Urinary bladder (tissue), 3 donors: ENCODE measurements at regions not wholly inside any gene's neighbourhood (a gene's known extent, or its start where the extent isn't known, plus 50 kb on each side); places are given as distances from the start of the nearest gene placed in this dataset.
"Not testable (repeated sequence)": the region's sequence is repeated elsewhere in the genome, so short reads cannot be mapped to it uniquely, and the experiment has no call there.

Experiments used
- DNase-seq: peaks from one replicate; pipeline ENCODE4 v3.0.0-alpha.2; 2015; ENCODE audit errors: extremely low spot score
- H3K27ac ChIP-seq: one replicate; pipeline ENCODE4 v1.5.1; 2013; ENCODE audit warnings: low read depth, mild to moderate bottlenecking, moderate library complexity
- H3K36me3 ChIP-seq: one replicate; pipeline ENCODE4 v1.6.1; 2013; ENCODE audit warnings: mild to moderate bottlenecking, moderate library complexity; ENCODE audit not compliant: insufficient read depth
- H3K4me1 ChIP-seq: one replicate; pipeline ENCODE4 v1.6.1; 2013; ENCODE audit warnings: mild to moderate bottlenecking, moderate library complexity; ENCODE audit not compliant: insufficient read depth
- H3K4me3 ChIP-seq: one replicate; pipeline ENCODE4 v1.5.1; 2013; ENCODE audit warnings: low read depth, low read length
- WGBS: extraction: QIAGEN DNeasy Blood & Tissue Kit; methylation state at CpG from one replicate; pipeline ENCODE4 v1.1.7; 2013; 5-methylcytosine and 5-hydroxymethylcytosine counted together
- donor health status: healthy with polysubstance abuse.
- donor health status: healthy.

DNA sequence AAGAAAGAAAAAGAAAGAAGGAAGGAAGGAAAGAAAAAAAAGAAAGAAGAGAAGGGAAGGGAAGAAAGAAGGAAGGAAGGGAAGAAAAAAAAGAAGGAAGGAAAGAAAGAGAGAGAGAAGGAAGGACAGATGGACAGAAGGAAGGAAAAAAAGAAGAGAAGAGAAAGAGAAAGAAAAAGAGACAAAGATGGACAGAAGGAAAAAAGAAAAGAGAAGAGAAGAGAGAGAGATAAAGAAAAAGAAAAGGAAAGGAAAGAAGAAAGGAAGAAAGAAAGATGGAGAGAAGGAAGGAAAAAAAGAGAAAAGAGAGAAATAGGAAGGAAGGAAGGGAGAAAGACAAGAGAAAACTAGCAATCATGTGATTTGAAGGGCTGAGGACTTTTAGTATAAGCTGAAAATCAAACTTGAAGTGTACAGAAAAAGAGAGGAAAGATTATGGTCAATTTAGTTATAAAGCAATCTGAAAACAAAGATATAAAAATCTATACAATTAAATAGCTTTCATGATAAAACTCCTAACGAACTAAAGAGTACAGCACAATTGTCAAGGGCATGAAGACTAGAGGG, 115.3 kb downstream of the LTN1 start:
- no peak overlapping the region for H3K27ac ChIP-seq
- DNase-seq = no peak
- H3K4me1 ChIP-seq = no peaks in the 10 kb centered on the region
- WGBS = 99% methylated on average over 1 of the region's 1 CpG
- H3K36me3 ChIP-seq = peaks cover 6% of the 10 kb centered on the region
- no peak overlapping the region for H3K4me3 ChIP-seq

DNA sequence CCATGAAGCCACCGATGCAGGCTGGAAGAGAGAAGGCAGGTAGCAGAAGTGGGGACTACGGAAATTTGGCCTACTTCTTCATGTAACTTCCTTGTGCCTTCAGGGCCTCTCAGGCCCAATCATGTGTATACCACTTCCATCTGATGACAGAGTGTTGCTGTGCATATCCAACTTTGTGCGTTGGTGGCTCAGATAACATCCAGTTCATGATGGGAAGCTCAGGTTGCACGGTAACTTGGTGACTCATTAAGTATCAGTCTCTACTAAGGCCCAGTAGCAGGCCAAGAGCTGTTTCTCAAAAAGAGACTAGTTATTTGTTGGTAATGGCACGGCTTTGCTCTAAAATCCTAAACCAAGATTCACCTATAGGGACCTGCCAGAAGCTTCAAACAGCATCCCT, 117.6 kb downstream of the LTN1 start:
- Histone ChIP-seq H3K4me1 (no peaks in the 10 kb centered on the region), H3K36me3 (peaks cover 2% of the 10 kb centered on the region), H3K4me3 (no peak overlapping the region), H3K27ac (no peak overlapping the region)
- DNase-seq = no peak
- WGBS = 73% methylated on average over 5 of the region's 5 CpGs

GRCh38 chr21:28872218-28872617, 120.5 kb downstream of the LTN1 start:
- peak; percentile 29 for DNase-seq
- WGBS = 88% methylated on average over 5 of the region's 5 CpGs
- Histone ChIP-seq H3K4me1 (no peaks in the 10 kb centered on the region), H3K36me3 (peaks cover 2% of the 10 kb centered on the region), H3K27ac (no peak overlapping the region), H3K4me3 (no peak overlapping the region)

DNA sequence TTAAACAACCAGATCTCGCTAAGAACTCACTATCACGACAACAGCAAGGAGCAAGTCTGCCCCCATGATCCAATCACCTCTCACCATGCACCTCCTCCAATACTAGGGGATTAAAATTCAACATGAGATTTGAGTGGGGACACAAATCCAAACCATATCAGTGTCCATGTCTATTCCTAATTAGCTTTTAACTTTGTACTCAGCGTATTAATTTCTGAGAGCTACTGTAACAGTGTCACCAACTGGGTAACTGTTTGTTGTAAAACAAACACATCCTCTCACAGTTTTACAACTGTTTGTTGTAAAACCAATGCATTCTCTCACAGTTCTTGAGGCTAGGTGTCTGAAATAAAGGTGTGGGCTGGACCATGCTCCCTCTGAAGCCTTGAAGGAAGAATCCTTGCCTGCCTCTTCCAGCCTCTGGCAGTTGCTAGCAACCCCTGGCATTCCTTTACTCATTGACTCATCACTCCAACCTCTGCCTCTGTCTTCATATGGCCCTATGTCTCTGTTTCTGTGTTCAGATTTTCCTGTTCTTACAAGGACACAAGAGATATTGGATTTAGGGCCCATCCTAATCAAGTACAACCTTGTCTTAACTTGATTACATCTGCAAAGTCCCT, 121.2 kb downstream of the LTN1 start:
- Histone ChIP-seq H3K27ac (no peak overlapping the region), H3K36me3 (peaks cover 1% of the 10 kb centered on the region), H3K4me1 (no peaks in the 10 kb centered on the region), H3K4me3 (no peak overlapping the region)
- 86% methylated on average over 3 of the region's 3 CpGs for WGBS
- no peak for DNase-seq

DNA sequence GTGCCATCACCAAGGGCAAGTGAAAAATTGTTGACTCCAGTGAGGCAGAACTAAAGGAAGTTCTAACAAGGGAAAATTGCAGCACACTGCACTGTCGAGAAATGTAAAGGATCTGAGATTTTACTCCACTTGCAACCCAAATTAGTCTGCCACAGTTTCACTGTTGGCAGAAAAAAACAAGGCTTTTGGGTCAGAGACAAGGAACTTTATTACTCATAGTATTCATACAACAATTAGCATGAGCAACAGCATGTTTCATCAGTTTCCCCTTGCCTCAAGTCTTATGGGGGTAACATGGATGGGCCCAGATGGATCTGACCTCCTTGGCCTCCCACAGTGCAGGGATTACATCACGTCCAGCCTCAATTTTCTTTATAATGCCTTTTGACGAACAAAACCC, 125.3 kb downstream of the LTN1 start:
- no peaks in the 10 kb centered on the region for H3K4me1 ChIP-seq
- no peak overlapping the region for H3K27ac ChIP-seq
- WGBS = 94% methylated on average over 3 of the region's 3 CpGs
- no peak overlapping the region for H3K4me3 ChIP-seq
- no peak for DNase-seq
- H3K36me3 ChIP-seq = no peaks in the 10 kb centered on the region

DNA sequence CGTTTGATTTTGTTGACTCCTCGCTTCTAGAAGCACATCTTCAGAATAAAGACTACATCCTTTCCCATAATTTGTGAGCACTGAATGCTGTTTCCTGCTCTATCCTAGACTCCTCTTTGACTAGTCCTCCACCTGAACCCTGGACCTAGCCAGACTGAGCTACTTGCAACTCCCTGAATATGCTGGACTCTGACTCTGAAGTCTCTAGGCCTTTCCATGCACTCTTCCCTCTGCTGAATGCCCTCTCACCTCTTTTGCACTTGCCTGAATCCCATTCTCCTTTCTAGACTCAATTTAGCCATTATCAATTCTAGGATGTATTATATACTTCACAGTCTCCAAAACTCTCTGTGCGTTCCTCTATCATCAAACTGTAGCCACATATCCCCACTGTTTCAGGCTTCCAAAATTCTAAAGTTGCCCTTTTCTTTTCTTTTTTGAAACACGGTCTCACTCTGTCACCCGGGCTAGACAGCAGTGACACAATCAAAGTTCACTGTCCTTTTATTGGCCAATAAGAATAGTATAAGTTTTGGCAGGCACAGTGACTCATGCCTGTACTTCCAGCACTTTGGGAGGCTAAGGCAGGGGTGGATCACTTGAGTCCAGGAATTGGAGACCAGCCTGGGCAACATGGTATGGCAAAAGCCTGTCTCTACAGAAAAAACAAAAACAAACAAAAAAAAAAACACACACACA, 127.0 kb downstream of the LTN1 start:
- H3K4me3 ChIP-seq = no peak overlapping the region
- no peak for DNase-seq
- H3K27ac ChIP-seq = no peak overlapping the region
- no peaks in the 10 kb centered on the region for H3K36me3 ChIP-seq
- H3K4me1 ChIP-seq = no peaks in the 10 kb centered on the region
- WGBS = 93% methylated on average over 5 of the region's 5 CpGs

DNA sequence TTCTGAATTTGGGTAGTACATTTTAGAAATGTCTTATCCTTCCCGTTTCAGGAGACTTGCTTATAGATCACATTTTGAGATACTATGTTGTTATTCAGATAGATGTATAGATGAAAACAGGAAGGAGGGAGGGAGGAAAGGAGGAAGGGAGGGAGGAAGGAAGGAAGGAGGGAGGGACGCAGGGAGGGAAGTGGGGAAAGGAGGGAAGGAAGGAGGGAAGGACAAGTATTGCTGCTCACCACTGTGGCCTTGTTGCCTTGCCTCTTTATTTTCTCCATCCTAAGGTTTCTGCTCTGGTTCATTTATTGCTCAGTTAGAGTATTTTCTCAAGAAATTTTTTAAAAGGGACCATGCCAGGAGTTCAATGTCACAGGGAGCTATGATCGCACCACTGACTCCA, 134.3 kb downstream of the LTN1 start:
- no peak overlapping the region for H3K27ac ChIP-seq
- DNase-seq = no peak

GRCh38 chr21:28857752-28858151, 134.9 kb downstream of the LTN1 start:
- H3K27ac ChIP-seq = peak overlapping the region; percentile 10

More for the DNA sequence above, 134.3 kb downstream of the LTN1 start:
- WGBS = 86% methylated on average over 3 of the region's 3 CpGs
- H3K36me3 ChIP-seq = no peaks in the 10 kb centered on the region
- H3K4me1 ChIP-seq = no peaks in the 10 kb centered on the region
- H3K4me3 ChIP-seq = no peak overlapping the region

GRCh38 chr21:28856588-28857250, 136.0 kb downstream of the LTN1 start:
- 60% methylated on average over 5 of the region's 5 CpGs for WGBS
- Histone ChIP-seq H3K27ac (no peak overlapping the region), H3K4me1 (no peaks in the 10 kb centered on the region), H3K4me3 (no peak overlapping the region), H3K36me3 (no peaks in the 10 kb centered on the region)
- DNase-seq = no peak

More at GRCh38 chr21:28857752-28858151, 134.9 kb downstream of the LTN1 start:
- WGBS = 77% methylated on average over 2 of the region's 2 CpGs
- H3K4me1 ChIP-seq = no peaks in the 10 kb centered on the region
- no peaks in the 10 kb centered on the region for H3K36me3 ChIP-seq
- DNase-seq = no peak
- H3K4me3 ChIP-seq = no peak overlapping the region

- Histone ChIP-seq H3K4me3 (no peak overlapping the region), H3K27ac (no peak overlapping the region), H3K4me1 (no peaks in the 10 kb centered on the region), H3K36me3 (no peaks in the 10 kb centered on the region)
- WGBS = 88% methylated on average over 5 of the region's 5 CpGs
- no peak for DNase-seq
Measured at GRCh38 chr21:28852706-28853105, 140.0 kb downstream of the LTN1 start.

- Histone ChIP-seq H3K36me3 (no peaks in the 10 kb centered on the region), H3K4me3 (no peak overlapping the region), H3K4me1 (no peaks in the 10 kb centered on the region), H3K27ac (no peak overlapping the region)
- no peak for DNase-seq
- 95% methylated on average over 1 of the region's 1 CpG for WGBS
Measured at GRCh38 chr21:28851645-28852044, 141.0 kb downstream of the LTN1 start.

GRCh38 chr21:28839237-28839636, 153.4 kb downstream of the LTN1 start:
- not testable (repeated sequence) for H3K4me3 ChIP-seq, H3K27ac ChIP-seq, H3K36me3 ChIP-seq, DNase-seq, H3K4me1 ChIP-seq
- 90% methylated on average over 1 of the region's 1 CpG for WGBS

- H3K36me3 ChIP-seq, H3K4me1 ChIP-seq, H3K27ac ChIP-seq, DNase-seq, H3K4me3 ChIP-seq: not testable (repeated sequence)
- WGBS = 81% methylated on average over 1 of the region's 1 CpG
Measured at GRCh38 chr21:28837426-28837825, 155.3 kb downstream of the LTN1 start.

DNA sequence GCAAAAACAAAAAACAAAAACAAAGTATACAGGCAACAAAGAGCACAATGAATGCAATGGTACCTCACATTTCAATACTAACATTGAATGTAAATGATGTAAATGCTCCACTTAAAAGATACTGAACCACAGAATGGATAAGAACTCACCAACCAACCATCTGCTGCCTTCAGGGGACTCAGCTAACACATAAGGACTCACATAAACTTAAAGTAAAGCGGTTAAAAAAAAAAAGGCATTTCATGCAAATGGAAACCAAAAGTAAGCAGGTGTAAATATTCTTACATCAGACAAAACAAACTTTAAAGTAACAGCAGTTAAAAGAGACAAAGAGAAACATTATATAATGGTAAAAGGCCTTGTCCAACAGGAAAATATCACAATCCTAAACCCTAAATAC, 156.1 kb downstream of the LTN1 start:
- WGBS = 86% methylated on average over 1 of the region's 1 CpG
- H3K36me3 ChIP-seq, DNase-seq, H3K4me3 ChIP-seq, H3K4me1 ChIP-seq, H3K27ac ChIP-seq: not testable (repeated sequence)
